ENCODE measurements at regions not wholly inside any gene's neighbourhood (a gene's known extent, or its start where the extent isn't known, plus 50 kb on each side); places are given as distances from the start of the nearest gene placed in this dataset.

DNA sequence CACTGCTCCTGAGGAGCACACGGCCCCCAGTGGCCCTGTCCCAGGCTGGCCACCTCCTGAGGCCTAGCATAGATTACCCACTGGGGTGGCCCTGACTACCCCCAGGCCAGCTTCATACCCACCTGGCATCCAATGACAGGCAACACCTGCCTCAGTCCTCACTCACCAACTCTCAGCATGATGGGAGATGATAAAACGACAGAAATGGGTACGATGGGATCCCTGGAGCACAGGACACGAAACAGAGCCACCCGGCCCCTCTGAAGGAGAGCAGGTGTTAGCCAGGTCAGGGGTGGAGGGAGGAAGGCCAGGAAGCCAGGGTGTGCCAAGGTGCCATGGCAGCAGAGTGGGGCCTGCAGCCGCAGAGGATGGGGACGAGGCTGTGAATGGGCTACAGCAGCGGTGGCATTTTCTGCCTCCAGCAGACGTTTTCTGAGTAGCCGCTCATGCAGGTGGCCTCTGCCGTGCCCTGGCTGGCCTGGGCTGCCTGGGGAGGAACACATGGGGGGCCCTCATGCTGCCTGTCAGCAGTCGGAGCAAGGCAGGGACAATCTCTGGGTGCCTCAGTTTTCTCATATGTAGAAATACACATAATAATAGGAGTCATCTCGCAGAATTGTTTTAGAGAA, 50.2 kb upstream of the FGF3 start:
- DNase-seq: peak; percentile 53
- no peak for TF ChIP-seq POLR2A (IDR thresholded peaks at IDR 0.05)
- TF ChIP-seq CTCF (IDR thresholded peaks at IDR 0.05): no peak
- TF ChIP-seq POLR2AphosphoS5 (IDR thresholded peaks at IDR 0.05): no peak
- TF ChIP-seq EP300 (IDR thresholded peaks at IDR 0.05): no peak
- 86 to 94% methylated on average over 13 of the region's 13 CpGs for WGBS, 2 donors
- Histone ChIP-seq H3K4me1 (peaks cover 0 to 4% (median 0%) of the 10 kb centered on the region in 4 donors), H3K36me3 (no peaks in the 10 kb centered on the region), H3K27me3 (peaks cover 0 to 19% (median 0%) of the 10 kb centered on the region in 3 donors), H3K9me3 (no peaks in the 10 kb centered on the region), H3K27ac (no peak overlapping the region), H3K4me3 (no peak overlapping the region)
- intact Hi-C loops (cut with DNase I): no loop called here

GRCh38 chr11:69870766-69871165, 51.5 kb upstream of the FGF3 start:
- H3K36me3 ChIP-seq: no peaks in the 10 kb centered on the region
- peaks cover 0 to 8% (median 0%) of the 10 kb centered on the region in 3 donors for H3K27me3 ChIP-seq
- TF ChIP-seq CTCF (IDR thresholded peaks at IDR 0.05) (no peak), POLR2AphosphoS5 (IDR thresholded peaks at IDR 0.05) (peak in 3 of 4 donors; percentile 60 to 80 (median 69)), POLR2A (IDR thresholded peaks at IDR 0.05) (no peak), EP300 (IDR thresholded peaks at IDR 0.05) (peak in 1 of 4 donors; percentile 19)
- H3K4me1 ChIP-seq: peaks cover 0 to 4% (median 0%) of the 10 kb centered on the region in 4 donors
- H3K9me3 ChIP-seq: no peaks in the 10 kb centered on the region
- no peak overlapping the region for H3K27ac ChIP-seq
- intact Hi-C loops (cut with DNase I): no loop called here
- no peak overlapping the region for H3K4me3 ChIP-seq
- 47 to 53% methylated on average over 3 of the region's 3 CpGs for whole genome bisulfite sequencing, 2 donors
- DNase-seq: peak; percentile 6

DNA sequence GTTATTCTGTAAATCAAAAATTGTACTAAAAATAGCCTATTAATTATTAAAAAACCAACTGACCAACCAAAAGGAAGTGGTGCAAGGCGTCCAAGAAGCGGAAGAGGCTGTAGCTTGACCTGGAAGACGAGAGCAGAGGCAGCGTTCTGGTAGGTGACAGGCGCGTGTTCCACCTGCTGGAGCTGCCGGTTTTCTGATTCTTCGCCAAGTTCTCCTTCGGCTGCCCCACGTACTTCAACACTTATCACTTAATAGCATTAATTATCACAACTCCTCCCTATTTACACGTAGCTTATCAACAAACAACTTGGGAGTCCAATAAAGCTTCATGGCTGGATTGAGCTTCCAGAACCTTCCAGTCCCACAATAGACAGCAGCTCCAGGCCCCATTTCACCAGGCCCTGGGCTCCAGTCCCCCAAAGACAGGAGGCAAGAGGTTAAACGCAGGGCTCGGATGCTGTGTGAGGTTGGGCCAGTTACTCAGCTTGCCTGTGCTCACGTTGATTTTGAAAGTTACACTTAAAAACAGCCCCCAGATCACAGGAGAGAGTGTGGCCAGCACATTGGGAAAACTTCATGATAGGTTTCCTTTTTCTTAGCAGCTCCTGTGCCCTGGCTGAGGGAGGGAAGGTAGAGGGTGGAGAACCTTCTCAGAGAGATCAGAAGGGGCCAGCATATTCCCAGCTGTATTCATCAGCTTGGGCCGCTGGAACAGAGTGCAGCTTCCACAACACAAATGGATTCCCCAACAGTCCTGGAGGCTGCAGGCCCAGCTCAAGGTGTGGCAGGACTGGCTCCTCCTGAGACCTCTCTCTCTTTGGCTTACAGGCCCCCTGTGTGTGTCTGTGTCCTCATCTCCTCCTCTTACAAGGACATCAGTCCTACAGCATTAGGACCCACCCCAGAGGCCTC, 54.2 kb upstream of the FGF3 start:
- WGBS, 2 donors: 84 to 85% methylated on average over 15 of the region's 15 CpGs
- DNase-seq: peak; percentile 21
- H3K4me1 ChIP-seq: peaks cover 0 to 4% (median 0%) of the 10 kb centered on the region in 4 donors
- H3K9me3 ChIP-seq: no peaks in the 10 kb centered on the region
- H3K36me3 ChIP-seq: no peaks in the 10 kb centered on the region
- H3K27me3 ChIP-seq: no peaks in the 10 kb centered on the region
- H3K4me3 ChIP-seq: no peak overlapping the region
- intact Hi-C loops (cut with DNase I): no loop called here
- H3K27ac ChIP-seq: no peak overlapping the region
- TF ChIP-seq POLR2AphosphoS5 (IDR thresholded peaks at IDR 0.05): no peak
- TF ChIP-seq POLR2A (IDR thresholded peaks at IDR 0.05): no peak
- TF ChIP-seq CTCF (IDR thresholded peaks at IDR 0.05): no peak
- no peak for TF ChIP-seq EP300 (IDR thresholded peaks at IDR 0.05)

DNA sequence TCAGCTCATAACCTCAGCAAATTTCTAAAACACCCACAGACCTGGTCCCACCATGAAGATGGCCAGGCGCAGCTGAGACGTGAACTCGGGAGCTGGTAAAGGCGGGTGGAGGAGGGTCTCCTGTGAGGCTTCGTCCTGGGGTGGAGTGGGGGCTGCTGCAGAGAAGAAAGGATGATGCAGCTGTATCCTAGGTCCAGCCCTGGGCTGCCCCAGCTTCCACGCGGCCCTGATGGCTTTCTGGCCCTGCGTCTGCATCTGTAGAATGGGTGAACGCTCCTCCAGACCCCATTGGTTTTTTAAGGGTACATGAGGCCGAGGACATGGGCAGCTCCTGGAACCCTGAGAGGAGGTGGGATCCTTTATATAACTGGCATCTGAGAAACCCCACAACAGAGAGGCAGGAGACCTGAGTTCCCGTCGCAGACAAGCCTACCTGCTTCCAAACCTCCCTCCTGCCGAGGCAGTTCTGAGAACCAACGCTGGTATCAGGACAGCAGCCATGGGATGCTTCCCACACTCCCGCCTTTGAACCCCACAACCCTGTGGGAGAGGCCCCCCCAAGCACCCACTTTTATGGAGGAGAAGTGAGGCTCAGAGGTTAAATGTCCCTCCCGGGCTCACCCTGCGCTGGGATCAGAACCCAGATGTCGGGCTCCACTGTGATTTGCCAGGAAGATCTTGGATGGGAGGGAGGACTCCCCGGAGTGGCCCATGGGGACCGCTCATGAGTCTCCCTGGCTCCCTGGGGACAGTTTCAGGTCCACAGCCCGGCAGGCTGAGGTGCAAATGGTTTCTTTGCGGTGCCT, 55.2 kb upstream of the FGF3 start:
- H3K27me3 ChIP-seq: no peaks in the 10 kb centered on the region
- H3K4me1 ChIP-seq: peaks cover 0 to 4% (median 0%) of the 10 kb centered on the region in 4 donors
- no peaks in the 10 kb centered on the region for H3K9me3 ChIP-seq
- TF ChIP-seq POLR2A (IDR thresholded peaks at IDR 0.05) (no peak), POLR2AphosphoS5 (IDR thresholded peaks at IDR 0.05) (no peak), CTCF (IDR thresholded peaks at IDR 0.05) (no peak), EP300 (IDR thresholded peaks at IDR 0.05) (no peak)
- no peak overlapping the region for H3K27ac ChIP-seq
- H3K4me3 ChIP-seq: no peak overlapping the region
- DNase-seq: peak; percentile 48
- 83 to 85% methylated on average over 22 of the region's 22 CpGs for WGBS, 2 donors
- H3K36me3 ChIP-seq: no peaks in the 10 kb centered on the region
- intact Hi-C loops (cut with DNase I): no loop called here

Measured in sigmoid colon (tissue), 6 donors.